GM12865 (cell line): ENCODE measurements at regions not wholly inside any gene's neighbourhood (a gene's known extent, or its start where the extent isn't known, plus 50 kb on each side); places are given as distances from the start of the nearest gene placed in this dataset.

Source experiments
- DNase-seq: peaks from one replicate; pipeline ENCODE4 v3.0.0; 2010; ENCODE audit warnings: low read depth
- H3K4me3 ChIP-seq: 2 replicates; pipeline ENCODE4 v1.5.1; 2011; ENCODE audit warnings: mild to moderate bottlenecking, low read depth, low read length, control low read depth
- TF ChIP-seq, protein P1 (sequence below): IDR thresholded peaks from 2 replicates; pipeline ENCODE4 v1.5.1; 2011; ENCODE audit warnings: low read length, control low read depth, low read depth, inconsistent platforms; ENCODE audit not compliant: insufficient read depth; ENCODE audit errors: missing control alignments

DNA sequence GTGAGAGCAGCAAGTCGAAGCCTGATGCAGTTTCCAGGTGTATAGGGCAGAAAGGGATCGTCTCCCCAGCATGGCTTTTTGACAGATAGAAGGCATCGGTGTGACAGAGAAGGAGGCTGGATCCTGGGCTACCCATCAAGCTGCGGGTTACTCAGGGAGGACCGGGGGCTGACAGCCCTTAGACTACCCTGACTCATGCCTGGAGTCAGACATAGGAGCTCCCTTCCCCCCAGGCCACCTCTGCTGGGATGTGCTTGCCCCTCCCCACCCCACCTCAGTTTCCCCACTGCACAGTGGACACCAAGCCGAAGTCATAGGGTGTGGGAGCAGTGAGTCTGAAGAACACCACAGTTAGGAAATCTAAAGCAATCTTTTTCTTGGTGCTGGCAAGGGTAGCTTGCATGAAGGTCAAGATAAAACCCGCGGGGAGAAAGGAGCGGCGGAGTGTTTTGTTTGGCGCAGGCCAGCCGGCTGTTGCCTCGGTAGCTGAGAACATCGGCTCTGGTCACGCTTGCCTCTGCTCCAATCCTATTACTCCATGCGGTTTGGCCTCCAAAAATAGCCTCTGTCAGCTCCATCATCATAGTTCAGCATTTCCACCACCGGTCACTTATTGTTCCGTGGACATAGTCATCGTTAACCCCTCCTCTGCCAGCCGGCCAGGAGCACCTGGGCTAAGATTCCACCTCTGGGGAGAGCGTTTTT lies 169.2 kb upstream of the GLI2 start:
- TF ChIP-seq, protein P1, sequence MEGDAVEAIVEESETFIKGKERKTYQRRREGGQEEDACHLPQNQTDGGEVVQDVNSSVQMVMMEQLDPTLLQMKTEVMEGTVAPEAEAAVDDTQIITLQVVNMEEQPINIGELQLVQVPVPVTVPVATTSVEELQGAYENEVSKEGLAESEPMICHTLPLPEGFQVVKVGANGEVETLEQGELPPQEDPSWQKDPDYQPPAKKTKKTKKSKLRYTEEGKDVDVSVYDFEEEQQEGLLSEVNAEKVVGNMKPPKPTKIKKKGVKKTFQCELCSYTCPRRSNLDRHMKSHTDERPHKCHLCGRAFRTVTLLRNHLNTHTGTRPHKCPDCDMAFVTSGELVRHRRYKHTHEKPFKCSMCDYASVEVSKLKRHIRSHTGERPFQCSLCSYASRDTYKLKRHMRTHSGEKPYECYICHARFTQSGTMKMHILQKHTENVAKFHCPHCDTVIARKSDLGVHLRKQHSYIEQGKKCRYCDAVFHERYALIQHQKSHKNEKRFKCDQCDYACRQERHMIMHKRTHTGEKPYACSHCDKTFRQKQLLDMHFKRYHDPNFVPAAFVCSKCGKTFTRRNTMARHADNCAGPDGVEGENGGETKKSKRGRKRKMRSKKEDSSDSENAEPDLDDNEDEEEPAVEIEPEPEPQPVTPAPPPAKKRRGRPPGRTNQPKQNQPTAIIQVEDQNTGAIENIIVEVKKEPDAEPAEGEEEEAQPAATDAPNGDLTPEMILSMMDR: no peak
- no peak for DNase-seq
- no peak overlapping the region for H3K4me3 ChIP-seq

DNA sequence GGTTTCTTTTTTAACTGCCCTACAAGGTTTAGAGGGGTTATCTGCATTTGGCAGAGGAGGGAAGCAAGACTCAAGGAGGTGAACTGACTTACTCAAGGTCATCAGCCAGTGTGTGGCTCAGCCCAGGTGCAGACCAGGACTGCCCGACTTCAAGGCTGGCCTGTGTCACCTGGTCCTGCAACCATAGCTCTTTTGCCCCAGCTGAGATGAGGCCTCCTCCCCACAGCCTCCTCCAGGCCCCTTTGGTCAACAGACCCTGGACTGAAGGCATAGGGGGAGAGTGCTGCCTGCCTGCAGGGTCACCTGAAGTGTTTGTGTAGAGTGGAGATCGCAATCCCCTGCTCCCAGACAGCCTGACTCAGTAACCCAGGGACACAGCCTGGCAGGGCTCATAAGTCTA lies 168.5 kb upstream of the GLI2 start:
- no peak for DNase-seq
- no peak overlapping the region for H3K4me3 ChIP-seq
- TF ChIP-seq, protein P1: no peak

DNA sequence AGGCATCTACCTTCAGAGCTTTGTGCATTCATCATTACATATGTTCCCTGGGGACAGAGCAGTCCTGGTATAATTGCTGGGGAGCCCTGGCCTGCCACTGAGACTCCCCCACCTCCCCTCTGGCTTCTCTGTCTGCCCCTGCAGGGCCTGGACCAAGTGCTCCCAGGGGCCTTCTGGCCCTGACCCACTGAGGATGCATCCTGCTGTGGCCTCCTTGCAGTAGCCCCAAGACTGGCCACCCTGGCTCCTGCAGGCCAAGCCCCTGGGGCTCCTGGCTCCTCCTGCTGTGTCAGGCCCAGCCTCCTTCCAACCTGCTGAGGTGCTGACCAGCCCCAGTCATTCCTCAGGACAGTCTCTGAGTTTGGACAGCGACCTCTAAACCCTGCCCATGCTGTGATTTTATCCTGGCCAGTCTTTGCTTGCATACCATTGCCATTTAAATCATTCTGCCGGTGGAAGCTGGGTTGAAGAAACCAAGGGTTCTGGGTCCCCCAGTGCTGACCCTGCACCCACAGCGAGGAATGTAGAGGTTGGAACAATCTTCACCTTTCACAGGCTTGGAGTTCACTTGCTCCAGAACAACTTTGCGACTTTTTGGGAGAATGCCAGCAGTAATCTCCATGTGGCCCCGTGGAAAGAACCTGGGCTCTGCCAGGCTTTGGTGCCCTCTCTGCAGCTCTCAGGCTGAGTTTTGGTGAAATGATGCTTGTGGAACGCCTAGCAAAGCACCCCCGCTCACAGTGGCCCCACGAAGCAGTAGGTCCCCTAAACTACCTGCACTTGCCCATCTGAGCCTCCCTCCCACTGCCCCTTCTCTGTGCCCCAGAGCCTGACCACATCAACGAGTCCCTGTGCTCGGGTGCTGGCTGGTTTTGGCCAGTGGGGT lies 167.3 kb upstream of the GLI2 start:
- no peak for DNase-seq
- TF ChIP-seq, protein P1: no peak
- H3K4me3 ChIP-seq: no peak overlapping the region

DNA sequence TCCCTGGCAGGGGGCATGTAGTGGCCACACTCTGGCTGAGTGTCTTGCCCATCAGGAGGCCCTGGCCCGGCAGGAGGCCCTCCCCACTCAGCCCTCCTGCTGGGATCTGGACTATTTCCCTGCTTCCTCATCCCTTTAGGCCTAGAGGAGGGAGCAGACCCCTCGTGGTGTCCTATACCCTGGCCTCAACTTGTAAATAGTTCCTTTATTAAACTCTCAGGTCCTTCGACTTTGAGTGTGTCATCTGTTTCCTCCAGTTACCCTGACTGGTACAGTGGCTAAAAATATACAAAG lies 166.7 kb upstream of the GLI2 start:
- H3K4me3 ChIP-seq: no peak overlapping the region
- DNase-seq: no peak
- TF ChIP-seq, protein P1: no peak

DNA sequence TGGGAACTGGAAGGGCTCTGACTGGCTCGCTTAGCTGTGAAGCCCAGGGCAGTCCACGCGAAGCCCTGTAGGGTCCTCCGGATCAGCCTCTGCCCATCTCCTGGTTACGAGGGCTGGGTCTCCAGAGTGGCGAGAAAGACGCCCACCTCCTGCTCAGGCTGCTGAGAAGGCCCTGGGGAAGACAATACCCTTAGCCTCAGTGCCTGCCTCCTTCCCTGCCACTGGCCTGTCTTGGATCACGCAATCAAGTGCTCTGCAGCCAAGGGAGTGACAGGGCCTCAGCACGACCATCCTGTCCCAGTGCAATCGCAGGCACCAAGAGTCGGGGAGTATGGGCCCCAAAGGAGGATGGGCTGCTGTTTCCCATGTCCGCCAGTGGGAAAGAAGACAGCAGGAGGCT lies 165.7 kb upstream of the GLI2 start:
- H3K4me3 ChIP-seq: no peak overlapping the region
- DNase-seq: no peak
- TF ChIP-seq, protein P1: no peak

DNA sequence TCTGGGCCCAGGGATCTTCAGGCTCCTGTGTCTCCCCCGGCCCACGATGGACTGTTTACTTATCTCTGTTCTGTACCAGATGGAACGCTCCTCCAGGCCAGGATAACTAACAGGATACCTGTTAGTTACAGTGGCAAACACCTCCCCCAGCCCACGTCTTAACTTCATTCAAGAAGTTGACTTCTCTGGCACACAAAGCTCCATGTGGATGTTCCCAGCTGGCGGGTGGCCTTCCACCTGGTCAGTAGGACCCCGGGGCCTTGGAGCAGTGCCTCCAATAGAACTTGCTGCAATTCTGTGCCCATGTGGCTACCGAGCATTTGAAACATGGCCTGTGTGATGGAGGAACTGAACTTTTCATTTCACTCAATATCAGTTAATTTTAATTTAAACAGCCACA lies 165.1 kb upstream of the GLI2 start:
- TF ChIP-seq, protein P1: no peak
- no peak overlapping the region for H3K4me3 ChIP-seq
- DNase-seq: no peak
